NCI-H1092 (cell line): ENCODE measurements at regions not wholly inside any gene's neighbourhood (a gene's known extent, or its start where the extent isn't known, plus 50 kb on each side); places are given as distances from the start of the nearest gene placed in this dataset.
"Not testable (repeated sequence)": the region's sequence is repeated elsewhere in the genome, so short reads cannot be mapped to it uniquely, and the experiment has no call there.

ENCODE experiments used
- DNase-seq: peaks from one replicate; lab custom pipeline; 2025; lab: John Stamatoyannopoulos, UW

DNA sequence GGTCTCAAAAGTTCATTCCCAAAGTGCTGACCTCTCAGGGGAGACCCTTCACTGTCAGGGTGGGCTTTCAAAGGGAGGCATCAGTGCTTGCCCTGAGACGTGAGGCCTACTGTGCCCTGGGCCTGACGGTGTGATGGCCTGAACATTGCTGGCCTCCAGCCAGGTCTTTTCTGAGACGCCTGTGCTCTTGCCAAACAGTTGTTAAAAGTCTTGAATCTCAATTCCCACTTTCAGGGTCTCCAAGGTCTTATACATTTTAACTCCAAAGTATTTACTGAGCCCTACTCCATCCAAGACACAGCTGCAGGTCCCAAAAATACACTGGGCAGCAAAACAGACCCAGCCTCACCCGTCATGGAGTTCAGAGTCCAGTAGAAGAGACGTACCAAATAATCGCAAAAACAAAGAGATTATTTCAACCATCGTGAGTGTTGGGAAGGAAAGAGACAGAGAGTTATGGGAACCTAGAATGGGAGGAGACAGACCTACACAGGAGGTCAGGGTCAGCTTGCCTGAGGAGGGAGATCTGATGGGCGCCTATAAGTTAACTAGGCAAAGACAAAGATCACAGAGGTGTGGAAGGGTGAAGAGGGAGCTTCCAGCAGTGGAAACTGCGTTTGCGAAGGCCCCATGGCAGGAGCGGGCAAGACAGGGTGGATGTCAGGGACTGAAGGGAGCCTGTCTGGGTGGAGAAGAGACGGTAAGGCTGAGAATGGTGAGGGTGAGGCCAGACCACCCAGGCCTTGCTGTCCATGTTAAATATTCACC, 446.3 kb downstream of the PREX1 start:
- DNase-seq: no peak

DNA sequence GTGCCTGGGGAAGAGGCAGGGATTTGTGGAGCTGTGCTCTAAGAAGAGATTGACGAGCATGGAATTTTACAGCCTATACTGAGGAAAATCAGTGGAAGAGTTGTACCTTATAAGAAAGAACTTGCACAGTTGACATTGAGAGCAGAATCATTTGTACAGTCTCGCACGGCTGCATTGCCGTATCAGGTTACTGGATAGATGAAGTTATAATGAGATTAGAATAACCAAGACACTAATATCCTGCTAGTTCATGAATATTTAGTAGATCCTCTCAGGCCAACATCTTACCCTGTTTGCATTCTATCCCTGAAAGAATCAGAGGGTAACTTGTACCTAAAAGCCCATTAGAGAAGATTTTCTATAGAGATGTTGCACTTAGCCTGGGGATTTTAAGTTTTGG, 447.1 kb downstream of the PREX1 start:
- DNase-seq: no peak

DNA sequence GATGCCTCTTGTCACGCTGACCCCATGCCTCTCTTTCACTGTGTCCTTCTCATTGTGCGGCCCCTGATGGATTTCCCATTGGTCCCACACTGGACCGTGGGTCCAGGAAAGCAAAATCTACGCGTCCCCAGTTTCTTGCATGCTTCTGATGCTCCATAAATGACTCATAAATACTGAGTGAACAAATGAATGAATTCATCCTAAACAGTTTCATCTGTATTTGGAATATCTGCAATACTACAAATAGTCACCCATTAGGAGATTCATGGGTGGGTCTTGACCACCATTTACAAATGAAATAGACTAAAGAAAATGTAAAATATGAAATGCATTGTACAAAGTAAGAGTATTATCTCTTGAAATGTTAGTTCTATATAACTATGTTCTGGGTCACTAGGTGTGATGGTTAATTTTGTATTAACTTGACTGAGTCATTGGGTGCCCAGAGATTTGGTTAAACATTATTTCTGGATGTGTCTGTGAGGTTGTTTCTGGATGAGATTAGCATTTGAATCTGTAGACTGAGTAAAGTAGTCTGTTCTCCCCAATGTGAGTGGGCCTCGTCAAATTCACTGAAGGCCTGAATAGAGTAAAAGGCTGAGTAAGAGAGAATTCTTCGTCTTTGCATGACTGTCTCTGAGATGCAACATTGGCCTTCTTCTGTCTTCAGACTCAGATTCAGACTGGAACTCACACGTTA, 448.7 kb downstream of the PREX1 start:
- DNase-seq: no peak

DNA sequence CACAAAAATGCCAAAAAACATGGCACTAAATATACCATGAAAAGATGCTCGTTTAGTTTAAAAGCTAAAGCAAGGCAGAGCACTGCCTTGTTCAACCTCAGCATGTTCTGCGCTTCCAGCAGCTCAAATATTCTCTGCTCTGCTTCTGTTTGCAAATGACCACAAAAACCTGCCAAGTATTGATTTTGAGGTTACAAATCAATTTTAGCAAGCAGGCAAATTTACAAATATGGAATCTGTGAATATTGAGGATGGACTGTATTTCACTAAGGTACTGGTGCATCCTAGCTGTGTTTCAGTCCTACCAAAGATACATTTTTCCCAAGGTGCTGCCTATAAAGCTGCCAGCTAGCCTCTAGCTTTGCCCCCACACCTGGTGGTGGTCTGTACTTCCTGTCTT, 449.9 kb downstream of the PREX1 start:
- no peak for DNase-seq

DNA sequence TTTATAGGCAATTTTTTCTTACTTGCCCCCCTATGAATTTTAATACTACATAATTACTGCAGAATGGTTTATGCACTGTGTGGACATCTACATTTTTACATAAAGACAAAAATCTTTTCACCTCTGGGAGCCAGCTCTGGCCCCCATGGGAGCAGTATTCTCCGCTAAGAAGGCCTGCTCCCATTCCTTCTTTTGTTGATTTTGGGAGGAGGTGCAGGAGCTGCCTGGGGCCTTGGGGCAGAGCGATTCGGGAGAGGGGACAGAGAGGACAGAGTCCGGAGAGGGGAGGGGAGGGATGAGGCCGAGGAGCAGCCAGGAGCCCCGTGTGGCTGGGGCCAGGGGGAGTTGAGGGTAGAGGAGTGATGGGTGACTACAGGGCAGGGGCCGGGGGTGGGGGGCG, 452.0 kb downstream of the PREX1 start:
- DNase-seq: no peak

DNA sequence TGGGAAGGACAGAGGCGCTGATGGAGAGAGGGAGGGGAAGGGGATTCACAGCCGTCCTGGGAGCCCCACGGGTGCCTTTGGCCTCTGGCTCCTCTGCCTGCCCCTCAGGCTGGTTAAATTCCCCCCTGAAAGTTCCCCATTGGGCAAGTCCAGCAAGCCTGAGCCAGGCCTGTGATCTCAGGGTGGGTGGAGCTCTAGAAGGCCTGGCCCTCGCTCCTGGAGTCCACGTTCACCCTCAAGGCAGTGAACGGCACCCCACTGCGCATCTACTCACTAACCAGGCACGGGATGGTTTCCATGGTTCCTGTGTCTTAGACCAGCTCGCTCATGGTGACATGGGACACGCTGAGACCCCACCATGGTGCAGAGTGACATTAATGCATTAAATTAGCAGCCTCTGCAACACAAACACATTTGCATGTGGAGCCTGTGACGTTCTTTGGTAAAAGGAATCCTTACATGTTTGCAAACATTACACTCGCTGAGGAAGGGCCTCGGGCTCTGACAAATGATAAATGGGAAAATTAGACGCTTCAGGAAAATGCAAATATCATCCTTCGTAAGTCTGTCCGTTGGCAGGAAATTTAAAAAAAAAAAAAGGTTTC, 452.7 kb downstream of the PREX1 start:
- DNase-seq: no peak

DNA sequence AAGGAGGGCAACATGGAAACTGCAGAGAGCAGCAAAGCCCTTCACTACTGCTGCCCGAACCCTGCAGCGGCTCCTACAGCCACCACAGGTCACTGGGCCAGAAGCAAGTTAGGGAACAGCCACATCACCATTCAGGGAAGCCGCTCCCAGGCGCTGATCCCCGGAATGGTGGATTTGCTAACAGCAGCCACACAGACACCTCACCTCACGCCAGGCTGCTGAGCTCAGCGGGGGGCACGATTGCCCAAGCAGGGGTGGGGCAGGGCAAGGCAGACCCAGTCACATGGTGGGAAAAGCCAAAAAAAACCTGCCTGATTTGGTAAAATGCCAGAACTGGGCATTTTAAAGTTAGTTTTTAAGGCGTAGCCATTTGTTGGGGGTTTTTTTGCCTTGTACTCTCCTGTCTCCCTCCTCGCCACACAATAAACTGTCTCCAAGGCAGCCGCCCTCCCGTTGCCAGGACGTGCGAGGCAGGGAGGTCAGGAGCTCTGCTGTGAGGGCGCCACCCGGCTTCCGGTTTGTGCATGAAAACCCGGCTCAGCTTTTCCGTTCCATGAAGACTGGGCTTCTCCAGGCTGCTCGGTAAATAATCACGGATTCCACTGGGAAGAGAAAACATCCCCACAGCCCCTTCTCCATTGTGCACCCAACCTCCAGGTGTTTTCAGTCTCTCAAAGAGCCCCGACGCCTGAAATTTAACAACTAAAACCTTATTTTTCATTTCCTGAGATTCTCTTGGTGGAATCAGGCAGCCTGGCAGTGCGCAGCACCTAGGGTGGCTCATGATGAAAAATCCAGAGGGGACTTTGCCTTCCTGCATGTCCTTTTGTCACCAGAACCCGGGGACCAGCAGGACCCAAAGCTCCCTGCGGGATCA, 453.5 kb downstream of the PREX1 start:
- peak; percentile 28 for DNase-seq

DNA sequence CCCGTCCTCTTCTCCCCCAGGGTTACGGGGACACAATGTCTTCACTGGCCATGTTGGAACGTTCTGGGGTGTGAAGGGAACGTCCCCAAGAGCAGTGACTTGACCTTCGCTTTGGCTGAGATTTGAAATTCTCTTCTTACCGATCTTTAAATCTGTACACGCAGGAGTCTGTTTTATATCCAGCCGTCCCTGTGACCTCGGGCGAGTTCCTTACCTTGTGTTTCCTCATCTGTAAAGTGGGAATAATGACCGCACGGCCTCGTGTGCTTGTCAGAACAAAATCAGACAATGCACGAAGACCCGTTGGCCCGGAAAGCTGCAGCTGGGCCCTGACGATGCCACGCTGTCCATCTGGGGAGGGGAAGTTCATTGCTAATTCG, 454.3 kb downstream of the PREX1 start:
- no peak for DNase-seq

DNA sequence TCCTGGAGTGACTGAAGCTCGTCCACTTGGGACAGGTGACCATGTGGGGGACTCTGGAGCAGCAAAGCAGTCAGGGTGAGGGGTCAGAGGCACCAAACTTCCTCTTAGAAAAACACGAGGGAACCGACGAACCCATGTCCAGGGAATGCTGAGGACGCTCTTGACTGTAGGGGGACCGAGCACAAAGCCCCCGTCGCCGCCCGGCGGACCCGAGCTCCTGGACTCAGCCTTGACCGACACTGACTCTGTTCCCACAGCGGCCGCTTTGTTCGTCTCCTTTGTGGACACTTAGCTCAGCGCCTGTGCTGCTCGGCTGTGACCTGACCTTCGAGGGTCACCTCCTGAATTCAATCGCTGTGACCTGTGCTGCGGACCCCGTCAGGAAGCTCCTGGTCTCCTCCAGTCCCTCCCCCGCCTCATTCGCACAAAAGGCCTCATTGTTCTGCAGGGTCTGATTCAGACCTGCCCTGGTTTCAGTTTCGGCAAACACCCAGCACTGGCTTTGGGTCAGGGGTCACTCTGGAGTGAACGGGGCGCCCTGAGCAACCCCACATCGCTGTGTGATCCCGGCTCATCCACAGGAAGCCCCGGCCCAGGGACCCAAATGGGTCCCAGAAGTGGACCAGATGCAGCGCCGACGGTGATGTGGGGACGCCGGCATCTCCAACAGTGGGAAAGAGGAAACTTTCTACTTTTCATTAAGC, 454.8 kb downstream of the PREX1 start:
- DNase-seq: not testable (repeated sequence)

DNA sequence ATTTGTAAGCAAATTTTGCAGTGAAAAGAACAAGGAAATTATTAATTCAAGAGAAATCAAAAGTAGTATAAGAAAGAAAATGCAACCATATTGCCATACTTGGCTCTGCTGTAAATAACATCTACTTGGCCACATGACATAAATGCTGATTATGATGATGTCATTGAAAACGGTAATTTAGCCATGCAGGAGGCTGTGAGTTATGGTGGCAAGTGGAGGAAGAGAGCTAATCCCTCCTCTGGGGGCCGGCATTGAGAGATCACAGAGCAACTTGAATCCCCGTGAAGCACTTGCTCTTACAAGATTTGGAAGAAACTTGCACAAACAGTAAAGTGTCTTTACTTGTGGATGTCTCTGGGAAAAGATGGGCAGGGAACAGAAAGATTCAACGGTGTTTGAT, 456.6 kb downstream of the PREX1 start:
- DNase-seq: no peak

DNA sequence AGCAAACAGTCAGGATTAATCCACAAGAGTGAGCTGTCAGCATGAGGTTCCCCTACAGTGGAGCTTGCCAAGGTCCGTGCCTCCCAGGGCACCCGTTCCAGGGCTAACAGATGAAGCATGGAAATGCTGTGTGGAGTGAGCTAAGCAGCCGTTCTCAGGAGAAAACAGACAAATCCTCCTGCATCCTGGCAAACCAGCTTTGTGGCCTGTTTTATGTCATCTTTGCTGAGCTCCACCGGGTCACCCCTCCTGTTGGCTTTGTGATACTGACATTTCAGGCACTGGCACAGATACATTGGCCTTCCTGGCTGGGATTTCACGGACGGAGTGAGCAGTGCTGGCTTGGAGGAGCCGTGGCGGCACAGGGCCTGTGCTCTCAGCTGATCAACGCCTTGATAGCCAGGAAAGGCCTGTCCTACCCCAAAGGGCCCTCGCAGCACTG, 459.2 kb downstream of the PREX1 start:
- not testable (repeated sequence) for DNase-seq

DNA sequence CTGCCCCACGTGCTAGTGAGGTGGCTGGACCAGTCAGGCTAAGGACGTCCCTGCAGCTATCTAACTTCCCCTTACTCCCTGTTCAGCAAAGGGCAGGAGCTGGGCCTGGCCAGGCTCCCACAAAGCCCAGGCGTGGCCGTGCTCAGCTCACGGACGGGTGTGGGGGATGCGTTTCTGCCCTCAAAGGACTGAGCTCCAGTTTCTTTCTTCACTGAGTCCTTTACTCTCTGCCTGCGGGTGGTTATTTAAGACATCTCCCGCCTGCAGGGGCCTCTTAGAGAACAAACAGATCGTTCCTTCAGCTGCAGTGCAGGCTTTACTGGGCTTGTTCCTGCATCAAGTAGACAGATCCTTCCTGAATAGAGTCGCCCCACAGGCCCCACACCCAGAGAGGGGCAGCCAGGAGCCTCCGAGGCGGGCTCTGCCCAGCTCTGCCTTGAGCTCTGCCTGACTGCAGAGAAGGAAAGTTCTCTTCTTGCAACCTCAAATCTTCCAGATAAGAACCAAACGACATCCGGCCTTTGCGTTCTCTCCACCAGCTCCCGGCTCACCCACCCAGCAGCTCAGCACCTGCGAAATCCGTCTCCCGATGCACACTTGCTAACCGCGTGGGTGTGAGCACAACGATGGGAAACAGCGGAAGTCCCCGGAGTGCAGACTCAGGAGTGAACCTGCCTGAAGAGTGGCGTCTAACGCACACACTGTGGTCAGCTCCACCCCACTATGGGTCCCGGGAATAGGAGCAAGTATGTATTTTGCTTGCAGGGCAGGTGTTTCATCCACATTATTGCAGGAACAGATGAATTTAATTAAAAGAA, 460.0 kb downstream of the PREX1 start:
- DNase-seq: not testable (repeated sequence)

DNA sequence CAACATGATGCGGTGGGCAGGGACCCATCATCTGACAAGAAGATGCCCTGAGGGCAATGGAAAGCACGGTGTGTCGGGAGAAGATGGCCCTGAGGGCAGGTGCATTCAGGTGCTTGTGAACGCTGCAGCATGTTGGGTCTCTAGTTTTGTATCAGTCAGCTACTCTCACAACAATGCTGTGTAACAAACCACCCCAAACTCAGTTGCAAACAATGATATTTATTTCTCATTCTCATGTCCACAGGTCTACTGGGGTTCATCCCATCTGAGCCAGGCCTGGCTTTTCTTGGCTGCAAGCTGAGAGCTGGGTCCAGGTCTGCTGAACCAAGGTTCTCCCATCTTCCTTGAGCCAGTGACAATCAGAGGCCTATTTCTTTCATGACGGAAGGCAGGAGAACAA, 461.6 kb downstream of the PREX1 start:
- no peak for DNase-seq

DNA sequence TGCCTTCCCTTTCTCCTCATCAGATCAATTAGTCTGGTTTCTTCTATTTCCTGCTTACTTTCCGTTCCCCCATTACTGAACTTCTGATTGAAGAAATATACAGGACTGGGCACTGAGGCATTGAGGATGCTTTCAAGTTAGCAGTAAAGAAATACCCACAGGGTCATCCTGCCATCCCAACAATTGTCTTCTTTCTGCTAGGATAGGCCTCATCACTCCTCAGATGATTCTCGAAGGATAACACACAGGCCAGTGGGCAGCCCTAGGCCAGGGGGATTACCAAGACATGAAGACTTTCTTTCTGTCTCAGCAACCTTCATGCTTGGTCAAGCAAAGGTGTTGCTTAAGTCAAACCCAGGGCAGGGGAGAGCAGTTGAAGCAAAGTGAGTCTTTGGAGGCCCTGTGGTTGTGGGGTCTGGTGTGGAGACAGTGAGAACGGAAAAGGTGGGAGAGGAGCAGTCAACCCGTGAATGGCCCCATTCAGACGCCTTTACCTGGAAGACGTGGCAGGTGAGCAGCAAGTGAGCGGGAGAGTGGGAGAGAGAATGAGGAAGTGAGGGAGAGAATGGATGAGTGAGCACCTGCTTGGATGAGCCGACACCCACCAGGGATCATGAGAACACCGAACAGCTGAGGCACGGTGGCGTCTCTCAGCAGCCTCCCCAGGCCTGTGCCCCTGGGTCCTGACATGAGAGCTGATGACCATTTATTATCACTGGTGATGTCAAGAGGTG, 462.9 kb downstream of the PREX1 start:
- no peak for DNase-seq

DNA sequence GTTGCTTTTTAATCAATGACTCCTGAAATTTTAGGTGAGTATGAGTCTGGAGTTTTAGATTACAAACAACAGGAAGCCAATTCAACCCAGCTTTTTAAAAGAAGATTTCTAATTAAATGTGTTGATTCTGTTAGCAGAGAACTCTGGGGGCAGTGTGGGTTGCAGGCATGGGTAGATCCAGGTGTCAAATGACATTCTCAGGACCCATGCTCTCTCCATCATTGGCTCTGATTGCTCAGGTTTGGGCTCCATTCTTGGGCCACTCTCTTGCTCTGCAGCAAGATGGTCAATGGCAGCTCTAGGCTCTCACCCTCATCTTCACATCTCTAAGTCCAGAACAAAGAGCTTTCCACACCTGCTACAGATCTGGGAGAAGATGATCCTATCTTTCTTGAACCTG, 463.7 kb downstream of the PREX1 start:
- no peak for DNase-seq

DNA sequence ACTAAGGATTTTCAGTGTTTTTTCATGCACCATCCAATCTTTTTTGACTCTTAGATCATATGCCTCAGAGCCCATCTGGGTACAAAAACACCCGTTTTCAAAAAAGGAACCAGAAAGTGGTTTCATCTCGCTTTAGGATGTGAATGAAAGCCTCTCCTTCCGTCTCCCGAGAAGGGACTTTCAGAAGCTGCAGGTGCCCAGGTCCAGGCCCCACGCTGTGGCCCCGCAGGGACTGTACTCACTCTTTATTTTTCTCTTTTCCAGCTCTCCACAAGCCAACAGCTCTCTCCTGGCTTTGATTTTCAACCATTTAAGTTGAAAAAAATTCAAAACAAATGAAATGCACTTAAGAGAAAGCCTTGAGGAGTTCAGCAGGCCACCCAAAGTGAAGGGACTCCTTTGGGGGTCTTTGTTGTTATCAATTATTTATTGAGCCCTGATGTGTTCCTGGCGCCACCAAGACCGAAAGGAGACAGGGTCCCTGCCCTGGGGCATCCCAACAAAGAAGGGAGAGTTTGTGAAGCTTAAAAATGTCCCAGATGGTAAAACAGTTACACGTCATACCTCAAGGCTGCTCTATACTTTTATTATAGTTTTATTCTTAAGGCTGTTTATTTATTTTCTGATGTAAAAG, 467.3 kb downstream of the PREX1 start:
- DNase-seq: no peak

DNA sequence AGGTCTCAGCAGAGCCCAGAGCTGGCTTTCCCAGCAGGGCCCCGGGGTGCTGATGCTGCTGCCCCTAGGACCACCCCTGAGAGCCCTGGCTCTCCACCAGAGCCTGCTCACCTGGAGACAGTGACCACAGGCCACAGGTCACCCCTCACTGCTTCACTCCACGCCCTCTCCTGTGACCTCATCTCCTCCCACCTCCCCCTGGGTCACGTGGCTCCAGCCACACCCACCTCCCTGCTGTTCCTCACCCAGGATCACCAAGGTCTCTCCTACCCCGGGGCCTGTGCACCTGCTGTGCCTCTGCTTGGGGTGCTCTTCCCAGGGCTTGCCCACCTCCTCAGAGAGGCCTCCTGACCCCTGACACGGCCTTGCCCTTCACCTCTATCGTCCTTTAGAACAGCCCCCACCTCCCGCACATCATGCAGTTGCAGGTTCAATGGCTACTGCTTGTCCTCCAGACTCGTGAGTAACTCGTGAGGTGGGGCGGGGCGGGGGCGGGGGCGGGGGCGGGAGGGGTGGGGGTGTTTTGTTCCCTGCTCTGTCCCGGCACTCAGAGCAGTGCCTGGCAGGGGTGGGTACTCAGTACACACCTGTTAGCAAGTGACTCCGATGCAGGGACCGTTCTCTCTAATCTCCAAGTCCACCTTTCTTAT, 468.0 kb downstream of the PREX1 start:
- DNase-seq: no peak

DNA sequence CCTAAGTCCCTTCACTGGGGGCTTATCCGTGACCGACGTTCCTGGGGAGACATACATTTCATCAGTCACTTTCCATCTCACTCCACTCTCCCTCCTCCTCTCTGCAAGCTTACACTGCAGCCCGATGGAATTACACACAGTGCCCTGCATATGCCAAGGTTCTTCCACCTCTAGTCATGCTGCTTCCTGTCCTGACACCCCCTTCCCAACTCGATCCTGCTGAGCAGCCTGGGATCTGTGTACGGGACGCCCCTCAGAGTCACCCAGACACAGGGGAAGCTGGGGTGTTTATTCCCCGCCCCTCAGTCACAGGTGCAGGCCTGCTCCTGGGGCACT, 468.8 kb downstream of the PREX1 start:
- not testable (repeated sequence) for DNase-seq
